GM12878 (cell line): ENCODE measurements at regions not wholly inside any gene's neighbourhood (a gene's known extent, or its start where the extent isn't known, plus 50 kb on each side); places are given as distances from the start of the nearest gene placed in this dataset.

Experiments
- ATAC-seq: fragments of 200-7000 bp; cut with Tn5 transposase; 3 replicates; pipeline ENCODE4 v1.9.1; 2020; ENCODE audit warnings: mild to moderate bottlenecking, moderate library complexity
- BruUV-seq: library from RNA; stranded (reverse); fragments of 400-500 nt; replicated peaks from 2 replicates; lab custom pipeline; 2021; lab: Mats Ljungman, UMichigan
- CTCF ChIA-PET: fragments of 300-600 bp; sonication (Branson Sonifier 250); formaldehyde crosslinking; extraction: SDS; loops from one replicate; lab custom pipeline; 2021; ENCODE audit warnings: inconsistent platforms; lab: Yijun Ruan, JAX
- POLR2A ChIA-PET: fragments of 350-600 bp; formaldehyde crosslinking; extraction: SDS; loops from one replicate; lab custom pipeline; 2021; ENCODE audit warnings: inconsistent platforms; lab: Charles Lee
- RAD21 ChIA-PET: fragments of 300-600 bp; sonication (Branson Sonifier 250); formaldehyde crosslinking; loops from one replicate; lab custom pipeline; 2023; ENCODE audit warnings: antibody characterized with exemption; ENCODE audit not compliant: unreplicated experiment; lab: Charles Lee
- SMC1A ChIA-PET: fragments of 300-600 bp; sonication (Branson Sonifier 250); formaldehyde crosslinking; loops from one replicate; lab custom pipeline; 2023; ENCODE audit not compliant: unreplicated experiment, uncharacterized antibody; lab: Charles Lee
- DNase-seq: peaks from one replicate; pipeline ENCODE4 v3.0.0-alpha.2; 2011; ENCODE audit warnings: low read depth, low spot score
- FAIRE-seq: peaks from 3 replicates; lab custom pipeline; 2011; peaks lifted over from hg19 to GRCh38; lab: Jason Lieb, UNC
- H2AFZ ChIP-seq: 2 replicates; pipeline ENCODE4 v1.6.0; 2011; ENCODE audit warnings: low read depth, low read length, control low read depth; ENCODE audit not compliant: control insufficient read depth
- H3K27ac ChIP-seq: 2 replicates; pipeline ENCODE4 v1.5.1; 2011; ENCODE audit warnings: control low read depth; ENCODE audit not compliant: control insufficient read depth, insufficient read depth
- H3K27me3 ChIP-seq, 2 experiments: replicated peaks in 1 of 2; 2 replicates each; pipeline versions ENCODE4 v1.6.0 to v1.6.1; 2011; ENCODE audit warnings: low read length in 1 of 2; ENCODE audit not compliant: control insufficient read depth in 2 of 2, insufficient read depth in 2 of 2
- H3K36me3 ChIP-seq, 2 experiments: 2 replicates each; pipeline ENCODE4 v1.5.1; 2011; ENCODE audit warnings: low read length in 1 of 2; ENCODE audit not compliant: control insufficient read depth in 2 of 2, insufficient read depth in 2 of 2
- H3K4me1 ChIP-seq: 2 replicates; pipeline ENCODE4 v1.6.1; 2011; ENCODE audit warnings: mild to moderate bottlenecking, low read length, moderate library complexity, mixed read lengths; ENCODE audit not compliant: control insufficient read depth, insufficient read depth
- H3K4me2 ChIP-seq: 2 replicates; pipeline ENCODE4 v1.6.0; 2011; ENCODE audit warnings: control low read depth; ENCODE audit not compliant: control insufficient read depth, insufficient read depth
- H3K4me3 ChIP-seq: fragments of 200-600 bp; sonication (generic); 2 replicates; pipeline ENCODE4 v1.5.1; 2016
- H3K79me2 ChIP-seq: 2 replicates; pipeline ENCODE4 v1.6.0; 2011; ENCODE audit warnings: low read length; ENCODE audit not compliant: control insufficient read depth, insufficient read depth
- H3K9ac ChIP-seq: 2 replicates; pipeline ENCODE4 v1.8.0; 2011; ENCODE audit warnings: low read length, control low read depth, mixed read lengths; ENCODE audit not compliant: control insufficient read depth, insufficient read depth
- H3K9me3 ChIP-seq: replicated peaks from 3 replicates; pipeline ENCODE4 v1.5.1; 2011; ENCODE audit warnings: mild to moderate bottlenecking, low read length; ENCODE audit not compliant: control insufficient read depth, insufficient read depth
- H4K20me1 ChIP-seq: 2 replicates; pipeline ENCODE4 v1.6.0; 2011; ENCODE audit not compliant: control insufficient read depth, insufficient read depth
- BACH1 ChIP-seq: fragments of 450-650 bp; IDR thresholded peaks from 2 replicates; pipeline ENCODE4 v1.6.1; 2017; ENCODE audit warnings: mild to moderate bottlenecking, borderline replicate concordance
- BMI1 ChIP-seq: fragments of 450-650 bp; IDR thresholded peaks from 2 replicates; pipeline ENCODE4 v1.6.1; 2016; ENCODE audit warnings: mild to moderate bottlenecking, moderate library complexity, borderline replicate concordance
- EGR1 ChIP-seq, 2 experiments: IDR thresholded peaks; 1 replicate in 1 of 2; 2 replicates in 1 of 2; pipeline ENCODE4 v1.6.1; 2011 to 2012; ENCODE audit warnings: low read depth in 2 of 2, low read length in 2 of 2, borderline replicate concordance in 1 of 2, mild to moderate bottlenecking in 1 of 2, moderate library complexity in 1 of 2
- IKZF1 ChIP-seq: fragments of 450-650 bp; conservative IDR thresholded peaks from 2 replicates; pipeline ENCODE4 v1.6.1; 2017; ENCODE audit warnings: antibody characterized with exemption, mild to moderate bottlenecking
- REST ChIP-seq: IDR thresholded peaks from 2 replicates; pipeline ENCODE4 v1.6.1; 2012; ENCODE audit warnings: mild to moderate bottlenecking, low read depth, low read length
- WGBS: methylation state at CpG from one replicate; pipeline ENCODE4 v1.1.6; 2016; ENCODE audit warnings: low lambda C conversion rate; ENCODE audit not compliant: insufficient replicate concordance, insufficient coverage; ENCODE audit errors: missing lambda C conversion rate; 5-methylcytosine and 5-hydroxymethylcytosine counted together
- in situ Hi-C: fragments of 300-500 bp; cut with MboI; formaldehyde crosslinking; loops from 9 replicates; pipeline ENCODE4 v1.14.3; 2018; ENCODE audit warnings: mixed read lengths
- intact Hi-C: fragments of 100-400 bp; cut with micrococcal nuclease; formaldehyde crosslinking; loops from one replicate; pipeline ENCODE4 v1.14.2; 2022; ENCODE audit not compliant: unreplicated experiment

GRCh38 chr12:102633981-102634605 is 153.7 kb upstream of the IGF1 start:
- CTCF ChIA-PET: no interaction called here
- intact Hi-C loops (no loop called here), in situ Hi-C loops (no loop called here)
- BruUV-seq: no TSS peak
- DNase-seq (no peak), FAIRE-seq (no peak), ATAC-seq (no peak)
- Histone ChIP-seq H3K27me3 (no peaks in the 10 kb centered on the region), H3K36me3 (no peaks in the 10 kb centered on the region), H3K9ac (no peak overlapping the region), H4K20me1 (no peaks in the 10 kb centered on the region), H2AFZ (no peak overlapping the region), H3K4me1 (no peaks in the 10 kb centered on the region), H3K79me2 (no peaks in the 10 kb centered on the region), H3K27ac (no peak overlapping the region), H3K4me3 (no peak overlapping the region), H3K4me2 (no peak overlapping the region), H3K9me3 (no peaks in the 10 kb centered on the region; the same call in 2 of the 3 replicates)
- POLR2A ChIA-PET: interaction anchor here (0.6 kb wide), 1 partner anchor 134 kb away, joined by 7 read pairs; no protein-coding TSS in a partner anchor
- RAD21 ChIA-PET: no interaction called here
- no peak for TF ChIP-seq REST
- TF ChIP-seq BACH1: no peak
- no peak for TF ChIP-seq IKZF1
- TF ChIP-seq EGR1 (IDR thresholded peaks at IDR 0.05; ENCODE audit: borderline replicate concordance in 1 of 2, low read depth in 2 of 2, low read length in 2 of 2): no peak
- no peak for TF ChIP-seq BMI1
- SMC1A ChIA-PET: interaction anchor here (0.8 to 1.0 kb wide), 2 partner anchors 8 to 162 kb away, joined by 3 to 4 read pairs; no protein-coding TSS in a partner anchor
- 36% methylated on average over 2 of the region's 2 CpGs for WGBS
